Peyer's patch (tissue), 4 donors: ENCODE measurements at regions not wholly inside any gene's neighbourhood (a gene's known extent, or its start where the extent isn't known, plus 50 kb on each side); places are given as distances from the start of the nearest gene placed in this dataset.

ENCODE experiments used
- POLR2A ChIP-seq, 2 donors: fragments of 450-650 bp; IDR thresholded peaks; one replicate each; pipeline ENCODE4 v1.5.1; 2017; ENCODE audit warnings: antibody characterized with exemption in 2 of 2, mild to moderate bottlenecking in 2 of 2, moderate library complexity in 2 of 2
- TF ChIP-seq, protein P1 (sequence below), 6 experiments: fragments of 450-650 bp in 4 of 6; fragments of 200-600 bp in 2 of 6; sonication (generic) in 1 of 6; IDR thresholded peaks; one replicate each; pipeline ENCODE4 v1.5.1; 2017 to 2019; ENCODE audit warnings: antibody characterized with exemption in 6 of 6, mild to moderate bottlenecking in 3 of 6, moderate library complexity in 1 of 6

DNA sequence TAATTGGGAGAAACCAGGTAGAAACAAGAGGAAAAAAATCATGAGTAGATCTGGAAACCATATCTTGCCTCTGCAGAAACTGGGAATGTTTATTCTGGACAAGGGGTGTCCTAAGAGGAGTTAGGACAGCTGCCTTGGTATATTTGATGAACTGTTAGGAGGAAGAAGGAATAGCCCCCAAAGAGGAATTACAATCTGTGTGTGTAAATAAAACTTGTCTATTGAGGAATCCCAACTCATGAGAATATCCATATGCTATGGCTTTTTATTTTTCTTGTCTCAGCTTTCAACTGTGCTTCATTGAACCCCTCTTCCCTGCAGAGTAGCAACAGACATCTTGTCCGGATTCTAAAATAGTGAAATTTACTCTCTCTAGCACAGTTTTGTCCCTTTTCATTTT is 423.5 kb upstream of the SLC14A2 start:
- TF ChIP-seq, protein P1, sequence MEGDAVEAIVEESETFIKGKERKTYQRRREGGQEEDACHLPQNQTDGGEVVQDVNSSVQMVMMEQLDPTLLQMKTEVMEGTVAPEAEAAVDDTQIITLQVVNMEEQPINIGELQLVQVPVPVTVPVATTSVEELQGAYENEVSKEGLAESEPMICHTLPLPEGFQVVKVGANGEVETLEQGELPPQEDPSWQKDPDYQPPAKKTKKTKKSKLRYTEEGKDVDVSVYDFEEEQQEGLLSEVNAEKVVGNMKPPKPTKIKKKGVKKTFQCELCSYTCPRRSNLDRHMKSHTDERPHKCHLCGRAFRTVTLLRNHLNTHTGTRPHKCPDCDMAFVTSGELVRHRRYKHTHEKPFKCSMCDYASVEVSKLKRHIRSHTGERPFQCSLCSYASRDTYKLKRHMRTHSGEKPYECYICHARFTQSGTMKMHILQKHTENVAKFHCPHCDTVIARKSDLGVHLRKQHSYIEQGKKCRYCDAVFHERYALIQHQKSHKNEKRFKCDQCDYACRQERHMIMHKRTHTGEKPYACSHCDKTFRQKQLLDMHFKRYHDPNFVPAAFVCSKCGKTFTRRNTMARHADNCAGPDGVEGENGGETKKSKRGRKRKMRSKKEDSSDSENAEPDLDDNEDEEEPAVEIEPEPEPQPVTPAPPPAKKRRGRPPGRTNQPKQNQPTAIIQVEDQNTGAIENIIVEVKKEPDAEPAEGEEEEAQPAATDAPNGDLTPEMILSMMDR (IDR thresholded peaks at IDR 0.05): no peak
- TF ChIP-seq POLR2A (IDR thresholded peaks at IDR 0.05): no peak
